Testis (tissue), 2 donors: ENCODE measurements at regions not wholly inside any gene's neighbourhood (a gene's known extent, or its start where the extent isn't known, plus 50 kb on each side); places are given as distances from the start of the nearest gene placed in this dataset.

Experiments used
- DNase-seq: peaks from one replicate; pipeline ENCODE4 v3.0.0-alpha.2; 2019
- H3K27ac ChIP-seq, 2 donors: fragments of 200-600 bp; sonication (generic); one replicate each; pipeline ENCODE4 v1.5.1; 2019
- H3K27me3 ChIP-seq: fragments of 200-600 bp; sonication (generic); one replicate; pipeline ENCODE4 v1.5.1; 2019
- H3K36me3 ChIP-seq: fragments of 200-600 bp; sonication (generic); one replicate; pipeline ENCODE4 v1.5.1; 2017; ENCODE audit warnings: low read depth; ENCODE audit errors: missing control alignments
- H3K4me1 ChIP-seq: fragments of 200-600 bp; sonication (generic); one replicate; pipeline ENCODE4 v1.5.1; 2019
- H3K4me3 ChIP-seq, 2 donors: fragments of 200-600 bp; sonication (generic); one replicate each; pipeline ENCODE4 v1.5.1; 2017 to 2019
- H3K9me3 ChIP-seq: fragments of 200-600 bp; sonication (generic); one replicate; pipeline ENCODE4 v1.5.1; 2017
- CTCF ChIP-seq, 3 experiments: fragments of 450-650 bp in 2 of 3; fragments of 200-600 bp in 1 of 3; sonication (generic) in 1 of 3; IDR thresholded peaks; one replicate each; pipeline ENCODE4 v1.5.1; 2016 to 2019; ENCODE audit warnings: antibody characterized with exemption in 3 of 3, mild to moderate bottlenecking in 2 of 3, moderate library complexity in 1 of 3
- POLR2A ChIP-seq: fragments of 450-650 bp; IDR thresholded peaks from one replicate; pipeline ENCODE4 v1.6.1; 2017; ENCODE audit warnings: antibody characterized with exemption, mild to moderate bottlenecking, moderate library complexity
- WGBS, 2 donors: methylation state at CpG; one replicate each; pipeline ENCODE4 v1.1.5; 2018; 5-methylcytosine and 5-hydroxymethylcytosine counted together
- intact Hi-C: fragments of 100-400 bp; cut with DNase I; formaldehyde crosslinking; loops from one replicate; pipeline ENCODE4 v1.15.1; 2023; ENCODE audit warnings: low total_unique reads

- H3K27ac ChIP-seq, result no peak overlapping the region
- DNase-seq, result no peak
- WGBS, 2 donors, result 80 to 82% methylated on average over 3 of the region's 3 CpGs
- no peaks in the 10 kb centered on the region for H3K4me1 ChIP-seq
- TF ChIP-seq POLR2A (no peak), CTCF (IDR thresholded peaks at IDR 0.05) (no peak)
- H3K36me3 ChIP-seq, result no peaks in the 10 kb centered on the region
- intact Hi-C loops, result no loop called here
- H3K4me3 ChIP-seq, result no peak overlapping the region
- H3K27me3 ChIP-seq, result no peaks in the 10 kb centered on the region
- no peaks in the 10 kb centered on the region for H3K9me3 ChIP-seq
Observed at GRCh38 chr15:36130641-36131310, 448.6 kb upstream of the CDIN1 start.

- H3K4me3 ChIP-seq, result no peak overlapping the region
- intact Hi-C loops, result no loop called here
- no peak for TF ChIP-seq POLR2A
- TF ChIP-seq CTCF (IDR thresholded peaks at IDR 0.05), result no peak
- H3K27me3 ChIP-seq, result no peaks in the 10 kb centered on the region
- no peaks in the 10 kb centered on the region for H3K4me1 ChIP-seq
- WGBS, 2 donors, result 30 to 40% methylated on average over 2 of the region's 2 CpGs
- H3K27ac ChIP-seq, result no peak overlapping the region
- no peaks in the 10 kb centered on the region for H3K9me3 ChIP-seq
- no peaks in the 10 kb centered on the region for H3K36me3 ChIP-seq
- DNase-seq, result no peak
Observed at GRCh38 chr15:36133742-36134141, 445.7 kb upstream of the CDIN1 start.

GRCh38 chr15:36136049-36136448 is 443.4 kb upstream of the CDIN1 start:
- WGBS, 2 donors, result 84 to 98% methylated on average over 2 of the region's 2 CpGs
- Histone ChIP-seq H3K27ac (no peak overlapping the region), H3K9me3 (no peaks in the 10 kb centered on the region), H3K4me1 (no peaks in the 10 kb centered on the region), H3K4me3 (no peak overlapping the region), H3K27me3 (no peaks in the 10 kb centered on the region), H3K36me3 (no peaks in the 10 kb centered on the region)
- intact Hi-C loops, result no loop called here
- TF ChIP-seq CTCF (IDR thresholded peaks at IDR 0.05) (no peak), POLR2A (no peak)
- DNase-seq, result no peak

- H3K27me3 ChIP-seq, result no peaks in the 10 kb centered on the region
- H3K4me1 ChIP-seq, result no peaks in the 10 kb centered on the region
- intact Hi-C loops, result no loop called here
- no peaks in the 10 kb centered on the region for H3K9me3 ChIP-seq
- no peak overlapping the region for H3K27ac ChIP-seq
- H3K4me3 ChIP-seq, result no peak overlapping the region
- no peaks in the 10 kb centered on the region for H3K36me3 ChIP-seq
- TF ChIP-seq POLR2A (no peak), CTCF (IDR thresholded peaks at IDR 0.05) (no peak)
- DNase-seq, result no peak
Observed at GRCh38 chr15:36152936-36153335, 426.5 kb upstream of the CDIN1 start.

- no peaks in the 10 kb centered on the region for H3K36me3 ChIP-seq
- intact Hi-C loops, result no loop called here
- peak; percentile 45 for DNase-seq
Observed at GRCh38 chr15:36156879-36157427, 422.5 kb upstream of the CDIN1 start.

More at GRCh38 chr15:36156879-36157427, 422.5 kb upstream of the CDIN1 start:
- H3K4me1 ChIP-seq, result no peaks in the 10 kb centered on the region
- 40 to 47% methylated on average over 1 of the region's 1 CpG for WGBS, 2 donors
- no peak overlapping the region for H3K27ac ChIP-seq
- TF ChIP-seq CTCF (IDR thresholded peaks at IDR 0.05), result no peak
- TF ChIP-seq POLR2A, result no peak
- no peak overlapping the region for H3K4me3 ChIP-seq
- H3K9me3 ChIP-seq, result no peaks in the 10 kb centered on the region
- H3K27me3 ChIP-seq, result no peaks in the 10 kb centered on the region
